HL-60/S4 treated with retinoic acid at 250 ng/mL for 4 days and 3 days (cell line): ENCODE measurements at regions not wholly inside any gene's neighbourhood (a gene's known extent, or its start where the extent isn't known, plus 50 kb on each side); places are given as distances from the start of the nearest gene placed in this dataset.

Experiments
- in situ Hi-C: fragments of 300-500 bp; cut with MboI; formaldehyde crosslinking; loops from 2 replicates; pipeline ENCODE4 v1.7.0; 2022; ENCODE audit warnings: low sequenced_read_pairs

GRCh38 chr9:2481216-2481615 lies 140.4 kb upstream of the VLDLR start:
- in situ Hi-C loops: no loop called here

DNA sequence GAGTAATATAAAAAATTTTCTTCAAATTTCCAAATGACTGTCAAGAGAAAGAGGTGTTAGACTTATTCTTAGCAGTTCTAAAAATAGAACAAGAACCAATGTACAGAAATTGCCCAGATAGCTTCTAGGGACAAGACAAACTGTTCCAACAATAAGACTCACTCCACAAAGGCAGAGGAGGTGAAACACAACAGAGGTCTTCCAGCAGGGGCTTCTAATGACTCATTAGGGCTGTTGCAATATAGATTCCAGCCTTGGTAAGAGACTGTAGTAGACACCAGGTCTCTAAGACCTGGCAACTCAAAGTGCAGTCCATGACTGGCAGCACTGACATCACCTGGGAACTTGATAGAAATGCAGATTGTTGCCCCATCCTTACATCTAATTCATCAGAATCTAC lies 134.6 kb upstream of the VLDLR start:
- in situ Hi-C loops: no loop called here

DNA sequence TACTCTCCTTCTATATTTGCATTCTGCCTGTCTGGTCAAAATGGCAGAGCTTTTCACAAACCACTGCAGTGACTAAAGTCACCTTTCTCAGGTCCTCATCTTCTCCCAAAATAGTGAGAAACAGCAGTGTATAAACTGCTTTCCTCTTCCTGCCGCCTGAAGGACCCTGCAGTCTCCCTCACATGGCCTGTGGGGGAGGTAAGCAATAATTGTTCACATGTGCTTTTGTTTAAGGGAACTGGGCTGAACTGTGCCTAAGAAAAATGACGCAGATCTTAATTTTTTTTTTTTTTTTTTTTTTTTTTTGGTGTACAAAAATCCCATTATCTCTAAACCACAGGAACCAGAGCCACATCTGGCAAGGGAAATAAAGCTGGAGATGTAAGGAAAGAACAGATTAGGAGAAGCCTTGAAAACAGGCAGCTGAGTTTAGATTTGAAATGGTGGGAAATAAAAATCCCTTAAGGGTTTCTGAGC lies 131.7 kb upstream of the VLDLR start:
- in situ Hi-C loops: no loop called here

GRCh38 chr9:2492161-2492560 lies 129.4 kb upstream of the VLDLR start:
- in situ Hi-C loops: no loop called here

DNA sequence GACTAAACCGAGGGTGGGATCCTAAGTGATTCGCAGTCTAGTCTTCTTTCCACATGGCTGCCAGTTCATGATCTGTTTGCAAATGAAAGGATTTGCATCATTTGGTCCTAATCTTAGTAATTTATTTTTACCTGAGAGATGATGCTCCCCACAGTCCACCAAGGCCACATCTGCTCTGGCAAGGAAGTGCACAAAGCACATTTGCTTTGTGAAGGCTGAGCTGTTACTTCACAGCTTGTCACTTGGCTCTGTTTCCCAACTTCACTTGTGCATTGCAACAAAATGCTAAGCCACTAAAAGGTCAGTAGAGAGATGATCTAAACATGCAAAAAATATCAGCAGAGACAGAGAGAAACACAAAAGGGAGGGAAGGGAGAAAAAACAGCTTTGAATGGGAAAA lies 128.5 kb upstream of the VLDLR start:
- in situ Hi-C loops: no loop called here

GRCh38 chr9:2493529-2493928 lies 128.1 kb upstream of the VLDLR start:
- in situ Hi-C loops: no loop called here

DNA sequence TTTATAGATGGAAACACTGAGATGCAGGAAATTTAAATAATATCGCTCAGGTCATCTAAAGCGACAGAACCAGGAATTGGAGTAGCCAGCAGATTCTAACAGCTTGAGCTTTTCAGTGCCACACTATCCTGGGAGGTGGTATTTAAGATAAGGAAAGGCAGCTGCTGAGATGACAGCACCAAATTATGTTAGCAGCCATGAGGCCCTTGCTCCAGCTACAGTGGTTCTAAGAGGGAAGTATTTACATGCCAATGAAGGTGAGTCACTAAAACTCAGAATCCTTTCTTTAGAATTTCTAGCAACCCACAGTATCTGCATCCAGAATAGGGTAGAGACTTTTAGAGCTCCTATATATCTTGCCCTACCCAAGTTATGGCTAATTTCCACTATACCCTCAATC lies 127.0 kb upstream of the VLDLR start:
- in situ Hi-C loops: no loop called here

GRCh38 chr9:2495221-2496005 lies 126.2 kb upstream of the VLDLR start:
- in situ Hi-C loops: no loop called here

DNA sequence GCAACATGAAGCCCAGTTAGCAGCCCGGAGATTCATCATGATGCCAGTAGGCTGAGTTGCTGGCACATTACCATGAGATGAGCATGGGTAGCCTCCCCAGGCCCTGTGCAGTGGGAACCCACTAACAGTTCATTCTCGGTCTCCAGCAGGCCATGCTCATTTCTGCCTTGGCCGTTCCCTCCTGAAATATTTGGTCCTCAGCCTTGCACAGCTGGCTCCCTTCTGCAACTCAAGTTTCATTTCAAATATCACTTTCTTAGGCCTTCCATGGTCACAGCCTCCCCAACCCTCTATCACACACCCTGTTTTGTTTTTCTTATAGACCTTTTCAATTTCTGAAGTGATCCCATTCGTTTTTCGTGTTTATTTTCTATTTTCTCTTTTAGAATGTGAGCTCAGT lies 125.4 kb upstream of the VLDLR start:
- in situ Hi-C loops: no loop called here

GRCh38 chr9:2496934-2497333 lies 124.7 kb upstream of the VLDLR start:
- in situ Hi-C loops: no loop called here

DNA sequence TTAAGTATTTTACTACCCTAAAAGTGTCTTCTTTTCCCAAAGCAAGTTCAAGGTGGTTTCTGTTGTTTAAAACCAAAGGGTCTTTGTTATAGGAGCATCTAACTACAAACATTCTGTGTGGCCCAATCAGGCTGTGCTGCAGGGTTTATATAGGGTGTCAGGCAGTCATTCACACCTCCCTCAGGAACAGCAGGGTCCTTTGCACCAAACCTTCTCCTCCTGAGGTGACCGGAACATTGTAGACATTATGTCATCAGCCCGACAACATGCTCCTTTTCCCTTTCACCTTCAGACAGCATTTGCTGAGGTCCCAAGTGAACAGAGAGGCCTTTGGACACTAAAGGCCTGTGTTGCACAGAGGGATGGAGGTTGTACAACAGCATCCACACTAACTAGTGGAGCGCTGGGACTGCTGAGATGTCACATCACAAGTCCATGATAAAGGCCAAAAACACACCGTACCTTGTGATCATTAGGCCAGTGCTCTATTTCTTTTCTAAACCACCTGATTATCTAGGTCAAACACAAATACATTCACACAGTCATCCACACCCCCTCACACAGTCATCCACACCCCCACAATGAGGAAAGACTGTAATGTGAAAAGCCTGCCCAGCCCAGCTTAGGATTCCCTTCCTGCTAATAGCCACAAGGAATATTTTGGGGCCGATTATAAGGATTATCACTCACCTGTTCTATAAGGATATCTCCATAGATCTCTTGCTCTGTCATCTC lies 123.8 kb upstream of the VLDLR start:
- in situ Hi-C loops: no loop called here

DNA sequence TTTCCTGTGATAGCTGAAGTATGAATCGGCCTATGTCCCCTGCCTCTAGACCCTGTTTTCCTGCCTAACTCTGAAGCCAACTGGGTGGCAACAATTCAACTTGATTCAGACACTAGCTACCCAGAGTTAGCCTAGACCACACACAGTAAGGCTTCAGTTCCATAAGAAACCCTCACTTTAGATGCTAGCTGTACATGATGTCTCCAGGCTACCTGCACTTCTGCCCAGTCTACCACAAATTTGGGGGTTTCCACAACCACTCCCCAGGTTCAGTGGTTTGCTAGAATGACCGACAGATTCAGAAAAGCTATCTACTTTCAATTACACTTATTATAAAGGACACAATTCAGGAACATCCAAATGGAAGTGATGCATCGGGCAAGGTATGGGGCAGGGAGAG lies 119.4 kb upstream of the VLDLR start:
- in situ Hi-C loops: no loop called here

- in situ Hi-C loops: no loop called here
Observed at GRCh38 chr9:2502760-2503159, 118.8 kb upstream of the VLDLR start.

- in situ Hi-C loops: no loop called here
Observed at GRCh38 chr9:2506321-2506720, 115.3 kb upstream of the VLDLR start.

GRCh38 chr9:2523591-2523990 lies 98.0 kb upstream of the VLDLR start:
- in situ Hi-C loops: no loop called here

- in situ Hi-C loops: no loop called here
Observed at GRCh38 chr9:2524601-2525000, 97.0 kb upstream of the VLDLR start.

DNA sequence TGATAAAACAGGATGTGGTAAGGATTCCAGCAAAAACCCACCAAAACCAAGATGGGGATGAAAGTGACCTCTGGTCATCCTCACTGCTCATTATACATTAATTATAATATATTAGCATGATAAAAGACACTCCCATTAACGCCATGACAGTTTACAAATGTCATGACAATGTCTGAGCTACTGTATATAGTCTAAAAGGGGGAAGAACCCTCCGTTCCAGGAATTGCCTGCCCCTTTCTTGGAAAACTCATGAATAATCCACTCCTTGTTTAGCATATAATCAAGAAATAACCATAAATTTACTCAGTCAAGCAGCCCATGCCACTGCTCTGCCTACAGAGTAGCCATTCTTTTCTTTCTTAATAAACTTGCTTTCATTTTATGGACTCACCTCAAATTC lies 96.4 kb upstream of the VLDLR start:
- in situ Hi-C loops: no loop called here

- in situ Hi-C loops: no loop called here
Observed at GRCh38 chr9:2526071-2526828, 95.3 kb upstream of the VLDLR start.

- in situ Hi-C loops: no loop called here
Observed at GRCh38 chr9:2531481-2531880, 90.1 kb upstream of the VLDLR start.

DNA sequence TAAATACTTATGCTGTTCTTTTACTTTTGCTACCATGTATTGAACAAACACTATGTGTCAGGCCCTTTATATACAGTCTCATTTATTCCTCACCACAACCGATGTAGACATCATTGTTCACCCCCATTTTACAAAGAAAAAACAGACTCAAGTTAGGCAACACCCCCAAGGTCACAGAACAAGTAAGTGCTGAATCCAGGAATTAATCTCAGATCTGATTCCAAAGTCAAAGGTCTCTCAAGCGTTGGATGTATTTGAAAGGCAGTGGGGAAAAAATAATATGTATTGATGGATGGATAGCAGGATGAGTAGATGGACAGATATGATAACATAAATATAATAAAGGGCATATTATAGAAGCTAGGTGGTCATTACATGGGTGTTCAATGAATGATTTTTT lies 85.1 kb upstream of the VLDLR start:
- in situ Hi-C loops: no loop called here

DNA sequence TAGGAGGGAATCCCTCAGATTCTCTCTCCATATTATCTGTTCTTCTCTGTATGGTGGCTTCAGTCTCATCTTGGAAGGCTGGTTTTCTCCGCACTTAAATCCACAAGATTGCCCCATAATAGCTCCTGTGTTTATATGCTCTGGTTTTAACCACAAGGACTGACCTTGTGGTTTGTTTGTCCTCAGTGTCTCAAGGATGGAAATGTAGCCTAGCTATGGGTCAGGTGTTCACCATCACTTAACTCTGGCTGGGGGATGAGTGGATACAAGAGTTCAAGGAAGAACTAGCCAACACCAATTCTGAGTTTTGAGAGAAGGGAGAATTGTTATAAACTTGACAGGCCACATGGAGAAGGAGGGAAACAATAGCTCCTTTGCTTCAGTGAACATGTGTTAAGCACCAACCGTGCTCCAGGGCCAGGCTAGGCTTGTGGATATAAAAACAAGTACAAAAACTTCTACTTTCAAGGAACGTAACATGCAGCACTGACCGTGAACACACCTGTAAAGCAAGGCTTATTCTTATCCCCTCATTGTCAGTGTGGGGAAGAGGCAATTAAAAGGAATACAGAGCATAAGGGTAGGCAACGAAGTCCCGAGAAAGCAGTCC lies 75.6 kb upstream of the VLDLR start:
- in situ Hi-C loops: no loop called here
